DMS114 treated with DMSO at 0.1 percent for 48 hours (cell line): ENCODE measurements at regions not wholly inside any gene's neighbourhood (a gene's known extent, or its start where the extent isn't known, plus 50 kb on each side); places are given as distances from the start of the nearest gene placed in this dataset.

Source experiments
- DNase-seq: peaks from one replicate; lab custom pipeline; 2025; ENCODE audit not compliant: unreplicated experiment; lab: John Stamatoyannopoulos, UW

GRCh38 chr2:128783193-128783671, 464.6 kb upstream of the HS6ST1 start:
- no peak for DNase-seq

- no peak for DNase-seq
Observed at GRCh38 chr2:128783896-128784295, 465.2 kb upstream of the HS6ST1 start.

GRCh38 chr2:128784626-128785306, 466.1 kb upstream of the HS6ST1 start:
- DNase-seq, result no peak

- DNase-seq, result no peak
Observed at GRCh38 chr2:128786316-128786715, 467.6 kb upstream of the HS6ST1 start.

GRCh38 chr2:128786741-128787478, 468.2 kb upstream of the HS6ST1 start:
- no peak for DNase-seq

GRCh38 chr2:128787616-128788015, 468.9 kb upstream of the HS6ST1 start:
- DNase-seq, result no peak

- DNase-seq, result no peak
Observed at GRCh38 chr2:128788636-128789220, 470.1 kb upstream of the HS6ST1 start.

GRCh38 chr2:128789221-128789620, 470.6 kb upstream of the HS6ST1 start:
- no peak for DNase-seq

GRCh38 chr2:128789776-128790455, 471.2 kb upstream of the HS6ST1 start:
- DNase-seq, result no peak

- DNase-seq, result no peak
Observed at GRCh38 chr2:128790541-128791001, 471.9 kb upstream of the HS6ST1 start.

- no peak for DNase-seq
Observed at GRCh38 chr2:128791120-128791984, 472.7 kb upstream of the HS6ST1 start.

GRCh38 chr2:128791985-128792320, 473.3 kb upstream of the HS6ST1 start:
- no peak for DNase-seq

- no peak for DNase-seq
Observed at GRCh38 chr2:128792476-128793054, 473.9 kb upstream of the HS6ST1 start.

- no peak for DNase-seq
Observed at GRCh38 chr2:128793404-128793803, 474.7 kb upstream of the HS6ST1 start.

GRCh38 chr2:128794285-128794684, 475.6 kb upstream of the HS6ST1 start:
- no peak for DNase-seq

- DNase-seq, result no peak
Observed at GRCh38 chr2:128796321-128796720, 477.7 kb upstream of the HS6ST1 start.

GRCh38 chr2:128797092-128797491, 478.4 kb upstream of the HS6ST1 start:
- no peak for DNase-seq

GRCh38 chr2:128797533-128797932, 478.9 kb upstream of the HS6ST1 start:
- no peak for DNase-seq

- no peak for DNase-seq
Observed at GRCh38 chr2:128797937-128798336, 479.3 kb upstream of the HS6ST1 start.
